SKM-1 (cell line): ENCODE measurements at regions not wholly inside any gene's neighbourhood (a gene's known extent, or its start where the extent isn't known, plus 50 kb on each side); places are given as distances from the start of the nearest gene placed in this dataset.

Experiments used
- DNase-seq: peaks from one replicate; lab custom pipeline; 2025; ENCODE audit not compliant: unreplicated experiment; lab: John Stamatoyannopoulos, UW

- no peak for DNase-seq
Measured at GRCh38 chr18:4641771-4642368, 186.8 kb upstream of the DLGAP1 start.

GRCh38 chr18:4640349-4641012 is 185.4 kb upstream of the DLGAP1 start:
- no peak for DNase-seq

- no peak for DNase-seq
Measured at GRCh38 chr18:4639628-4640310, 184.7 kb upstream of the DLGAP1 start.

GRCh38 chr18:4638680-4639079 is 183.6 kb upstream of the DLGAP1 start:
- no peak for DNase-seq

GRCh38 chr18:4637876-4638275 is 182.8 kb upstream of the DLGAP1 start:
- DNase-seq: no peak

- DNase-seq: no peak
Measured at GRCh38 chr18:4636967-4637366, 181.9 kb upstream of the DLGAP1 start.

GRCh38 chr18:4631239-4631638 is 176.1 kb upstream of the DLGAP1 start:
- no peak for DNase-seq

GRCh38 chr18:4605212-4605611 is 150.1 kb upstream of the DLGAP1 start:
- DNase-seq: no peak

- DNase-seq: no peak
Measured at GRCh38 chr18:4603955-4604354, 148.8 kb upstream of the DLGAP1 start.

- DNase-seq: no peak
Measured at GRCh38 chr18:4599312-4599711, 144.2 kb upstream of the DLGAP1 start.

GRCh38 chr18:4597301-4597700 is 142.2 kb upstream of the DLGAP1 start:
- no peak for DNase-seq

GRCh38 chr18:4593895-4594294 is 138.8 kb upstream of the DLGAP1 start:
- DNase-seq: no peak

GRCh38 chr18:4593459-4593858 is 138.4 kb upstream of the DLGAP1 start:
- no peak for DNase-seq

- DNase-seq: no peak
Measured at GRCh38 chr18:4589056-4589800, 134.1 kb upstream of the DLGAP1 start.

GRCh38 chr18:4587204-4587603 is 132.1 kb upstream of the DLGAP1 start:
- DNase-seq: no peak

GRCh38 chr18:4586731-4587130 is 131.6 kb upstream of the DLGAP1 start:
- no peak for DNase-seq

GRCh38 chr18:4582431-4583335 is 127.6 kb upstream of the DLGAP1 start:
- no peak for DNase-seq

- DNase-seq: no peak
Measured at GRCh38 chr18:4581966-4582365, 126.9 kb upstream of the DLGAP1 start.

- DNase-seq: no peak
Measured at GRCh38 chr18:4578449-4578848, 123.3 kb upstream of the DLGAP1 start.

GRCh38 chr18:4573735-4574134 is 118.6 kb upstream of the DLGAP1 start:
- no peak for DNase-seq

GRCh38 chr18:4557502-4557901 is 102.4 kb upstream of the DLGAP1 start:
- DNase-seq: no peak
